ENCODE measurements at regions not wholly inside any gene's neighbourhood (a gene's known extent, or its start where the extent isn't known, plus 50 kb on each side); places are given as distances from the start of the nearest gene placed in this dataset.

- no peak for TF ChIP-seq CTCF (IDR thresholded peaks at IDR 0.05)
- TF ChIP-seq POLR2A (IDR thresholded peaks at IDR 0.05): no peak
These were observed 61.6 kb upstream of the SUCLG2 start for GRCh38 chr3:67715971-67716370.

All from sigmoid colon (tissue), 3 donors.